ENCODE measurements at regions not wholly inside any gene's neighbourhood (a gene's known extent, or its start where the extent isn't known, plus 50 kb on each side); places are given as distances from the start of the nearest gene placed in this dataset.

DNA sequence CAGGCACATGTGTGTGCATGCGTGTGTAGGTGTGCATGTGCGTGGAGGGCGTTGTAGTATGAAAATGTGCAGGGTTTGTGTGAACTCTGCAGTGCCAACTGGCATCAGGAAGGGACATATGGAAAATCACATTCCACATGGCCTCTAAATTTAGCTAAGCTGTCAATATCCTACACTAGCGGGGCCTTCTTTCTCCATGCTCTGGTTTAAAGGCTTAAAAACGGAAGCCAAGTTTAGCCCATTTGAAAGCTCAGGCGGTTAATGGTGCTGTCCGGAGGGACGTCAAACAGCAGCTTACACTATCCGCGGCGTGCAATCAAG is 144.1 kb upstream of the NOCT start:
- TF ChIP-seq, protein P1, sequence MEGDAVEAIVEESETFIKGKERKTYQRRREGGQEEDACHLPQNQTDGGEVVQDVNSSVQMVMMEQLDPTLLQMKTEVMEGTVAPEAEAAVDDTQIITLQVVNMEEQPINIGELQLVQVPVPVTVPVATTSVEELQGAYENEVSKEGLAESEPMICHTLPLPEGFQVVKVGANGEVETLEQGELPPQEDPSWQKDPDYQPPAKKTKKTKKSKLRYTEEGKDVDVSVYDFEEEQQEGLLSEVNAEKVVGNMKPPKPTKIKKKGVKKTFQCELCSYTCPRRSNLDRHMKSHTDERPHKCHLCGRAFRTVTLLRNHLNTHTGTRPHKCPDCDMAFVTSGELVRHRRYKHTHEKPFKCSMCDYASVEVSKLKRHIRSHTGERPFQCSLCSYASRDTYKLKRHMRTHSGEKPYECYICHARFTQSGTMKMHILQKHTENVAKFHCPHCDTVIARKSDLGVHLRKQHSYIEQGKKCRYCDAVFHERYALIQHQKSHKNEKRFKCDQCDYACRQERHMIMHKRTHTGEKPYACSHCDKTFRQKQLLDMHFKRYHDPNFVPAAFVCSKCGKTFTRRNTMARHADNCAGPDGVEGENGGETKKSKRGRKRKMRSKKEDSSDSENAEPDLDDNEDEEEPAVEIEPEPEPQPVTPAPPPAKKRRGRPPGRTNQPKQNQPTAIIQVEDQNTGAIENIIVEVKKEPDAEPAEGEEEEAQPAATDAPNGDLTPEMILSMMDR (optimal IDR thresholded peaks at IDR 0.05 in 1 of 3, IDR thresholded peaks at IDR 0.05 in 1 of 3, conservative IDR thresholded peaks at IDR 0.05 in 1 of 3; ENCODE audit: extremely low read depth in 1 of 3, insufficient read depth in 2 of 3, low read length in 3 of 3): no peak
- no peak for TF ChIP-seq EZH2 (IDR thresholded peaks at IDR 0.05; ENCODE audit: low read length)
